ENCODE measurements at regions not wholly inside any gene's neighbourhood (a gene's known extent, or its start where the extent isn't known, plus 50 kb on each side); places are given as distances from the start of the nearest gene placed in this dataset.

DNA sequence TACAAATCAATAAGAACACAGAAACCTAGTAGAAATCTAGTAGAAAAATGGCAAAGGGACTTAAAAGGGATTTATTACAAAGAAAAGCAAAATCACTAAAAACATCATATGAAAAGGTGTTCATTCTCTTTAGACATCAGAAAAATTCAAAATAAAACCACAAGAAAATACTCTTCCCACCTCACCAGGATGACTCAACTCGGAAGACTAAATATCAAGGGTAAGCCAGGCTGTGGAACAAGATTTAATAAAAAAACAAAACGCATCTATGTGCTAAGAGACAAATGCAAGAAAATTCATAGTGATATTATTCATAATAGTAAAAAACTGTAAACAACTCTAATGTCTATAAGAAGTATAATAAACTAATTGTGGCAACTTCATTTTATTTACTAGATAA lies 181.6 kb upstream of the GHR start:
- ChIA-PET POLR2A (no interaction called here), CTCF (no interaction called here)
- no peaks in the 10 kb centered on the region for H3K9me3 ChIP-seq (ENCODE audit: control insufficient read depth in 1 of 2, insufficient read depth in 1 of 2, low read length in 2 of 2)
- H3K4me1 ChIP-seq (ENCODE audit: insufficient read depth, low read length) = no peaks in the 10 kb centered on the region
- H3K27ac ChIP-seq (ENCODE audit: low read depth in 1 of 2, low read length in 2 of 2) = no peak overlapping the region
- TF ChIP-seq, protein P1, sequence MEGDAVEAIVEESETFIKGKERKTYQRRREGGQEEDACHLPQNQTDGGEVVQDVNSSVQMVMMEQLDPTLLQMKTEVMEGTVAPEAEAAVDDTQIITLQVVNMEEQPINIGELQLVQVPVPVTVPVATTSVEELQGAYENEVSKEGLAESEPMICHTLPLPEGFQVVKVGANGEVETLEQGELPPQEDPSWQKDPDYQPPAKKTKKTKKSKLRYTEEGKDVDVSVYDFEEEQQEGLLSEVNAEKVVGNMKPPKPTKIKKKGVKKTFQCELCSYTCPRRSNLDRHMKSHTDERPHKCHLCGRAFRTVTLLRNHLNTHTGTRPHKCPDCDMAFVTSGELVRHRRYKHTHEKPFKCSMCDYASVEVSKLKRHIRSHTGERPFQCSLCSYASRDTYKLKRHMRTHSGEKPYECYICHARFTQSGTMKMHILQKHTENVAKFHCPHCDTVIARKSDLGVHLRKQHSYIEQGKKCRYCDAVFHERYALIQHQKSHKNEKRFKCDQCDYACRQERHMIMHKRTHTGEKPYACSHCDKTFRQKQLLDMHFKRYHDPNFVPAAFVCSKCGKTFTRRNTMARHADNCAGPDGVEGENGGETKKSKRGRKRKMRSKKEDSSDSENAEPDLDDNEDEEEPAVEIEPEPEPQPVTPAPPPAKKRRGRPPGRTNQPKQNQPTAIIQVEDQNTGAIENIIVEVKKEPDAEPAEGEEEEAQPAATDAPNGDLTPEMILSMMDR (IDR thresholded peaks at IDR 0.05) = no peak
- no peaks in the 10 kb centered on the region for H3K4me1 Mint-ChIP-seq (ENCODE audit: low read depth)
- H3K4me3 ChIP-seq (ENCODE audit: low read length) = no peak overlapping the region
- intact Hi-C loops (cut with DNase I, micrococcal nuclease) = no loop called here
- H3K4me3 Mint-ChIP-seq = no peak overlapping the region
- H3K9me3 Mint-ChIP-seq = no peaks in the 10 kb centered on the region
- H3K36me3 Mint-ChIP-seq (ENCODE audit: low read depth) = no peaks in the 10 kb centered on the region
- H3K27me3 Mint-ChIP-seq = no peaks in the 10 kb centered on the region
- no peak for DNase-seq
- H3K27me3 ChIP-seq (ENCODE audit: control insufficient read depth in 1 of 2, insufficient read depth in 2 of 2, low read length in 2 of 2) = no peaks in the 10 kb centered on the region
- H3K36me3 ChIP-seq (ENCODE audit: insufficient read depth, low read length) = no peaks in the 10 kb centered on the region
- no peak overlapping the region for H3K27ac Mint-ChIP-seq
- ATAC-seq (ENCODE audit: poor library complexity) = no peak

- Histone ChIP-seq H3K36me3 (ENCODE audit: insufficient read depth, low read length) (no peaks in the 10 kb centered on the region), H3K4me3 (ENCODE audit: low read length) (no peak overlapping the region), H3K4me1 (ENCODE audit: insufficient read depth, low read length) (no peaks in the 10 kb centered on the region), H3K27ac (ENCODE audit: low read depth in 1 of 2, low read length in 2 of 2) (no peak overlapping the region), H3K27me3 (ENCODE audit: control insufficient read depth in 1 of 2, insufficient read depth in 2 of 2, low read length in 2 of 2) (no peaks in the 10 kb centered on the region), H3K9me3 (ENCODE audit: control insufficient read depth in 1 of 2, insufficient read depth in 1 of 2, low read length in 2 of 2) (no peaks in the 10 kb centered on the region)
- intact Hi-C loops (cut with DNase I, micrococcal nuclease) = no loop called here
- H3K36me3 Mint-ChIP-seq (ENCODE audit: low read depth) = no peaks in the 10 kb centered on the region
- ChIA-PET CTCF (no interaction called here), POLR2A (no interaction called here)
- no peak for ATAC-seq (ENCODE audit: poor library complexity)
- H3K4me3 Mint-ChIP-seq = no peak overlapping the region
- H3K9me3 Mint-ChIP-seq = no peaks in the 10 kb centered on the region
- TF ChIP-seq, protein P1 (IDR thresholded peaks at IDR 0.05) = no peak
- H3K27ac Mint-ChIP-seq = no peak overlapping the region
- H3K27me3 Mint-ChIP-seq = no peaks in the 10 kb centered on the region
- DNase-seq = no peak
- H3K4me1 Mint-ChIP-seq (ENCODE audit: low read depth) = no peaks in the 10 kb centered on the region
These were observed 181.0 kb upstream of the GHR start for GRCh38 chr5:42242210-42242609.

GRCh38 chr5:42242881-42243485 lies 180.3 kb upstream of the GHR start:
- Histone ChIP-seq H3K27ac (ENCODE audit: low read depth in 1 of 2, low read length in 2 of 2) (no peak overlapping the region), H3K36me3 (ENCODE audit: insufficient read depth, low read length) (no peaks in the 10 kb centered on the region), H3K4me1 (ENCODE audit: insufficient read depth, low read length) (no peaks in the 10 kb centered on the region), H3K27me3 (ENCODE audit: control insufficient read depth in 1 of 2, insufficient read depth in 2 of 2, low read length in 2 of 2) (no peaks in the 10 kb centered on the region), H3K9me3 (ENCODE audit: control insufficient read depth in 1 of 2, insufficient read depth in 1 of 2, low read length in 2 of 2) (no peaks in the 10 kb centered on the region), H3K4me3 (ENCODE audit: low read length) (no peak overlapping the region)
- Mint-ChIP-seq H3K4me3 (no peak overlapping the region), H3K36me3 (ENCODE audit: low read depth) (no peaks in the 10 kb centered on the region), H3K27me3 (no peaks in the 10 kb centered on the region), H3K27ac (no peak overlapping the region), H3K9me3 (no peaks in the 10 kb centered on the region), H3K4me1 (ENCODE audit: low read depth) (no peaks in the 10 kb centered on the region)
- intact Hi-C loops (cut with DNase I, micrococcal nuclease) = no loop called here
- TF ChIP-seq, protein P1 (IDR thresholded peaks at IDR 0.05) = no peak
- POLR2A ChIA-PET = no interaction called here
- no peak for DNase-seq
- ATAC-seq (ENCODE audit: poor library complexity) = no peak
- CTCF ChIA-PET = no interaction called here

Data from CD4-positive, alpha-beta T cell (primary cell).